Activated CD8-positive, alpha-beta memory T cell treated with anti-CD3 and anti-CD28 coated beads, Interleukin-2, amount 10 ng/mL, durations not matched to agents 7 days and 5 days (primary cell): ENCODE measurements at regions not wholly inside any gene's neighbourhood (a gene's known extent, or its start where the extent isn't known, plus 50 kb on each side); places are given as distances from the start of the nearest gene placed in this dataset.

Experiments
- ATAC-seq: fragments of 150-1000 bp; cut with Tn5 transposase; one replicate; pipeline ENCODE4 v1.10.0; 2021; ENCODE audit warnings: moderate library complexity
- CTCF ChIA-PET: fragments of 350-600 bp; sonication (Branson Sonifier 250); formaldehyde crosslinking; loops from one replicate; lab custom pipeline; 2021; ENCODE audit warnings: antibody characterized with exemption; lab: Charles Lee
- DNase-seq: peaks from one replicate; pipeline ENCODE4 v3.0.0-alpha.2; 2020
- H3K27ac Mint-ChIP-seq: one replicate; pipeline ENCODE4 v1.8.0; 2021; ENCODE audit warnings: mild to moderate bottlenecking, mixed read lengths
- H3K27me3 Mint-ChIP-seq: one replicate; pipeline ENCODE4 v1.8.0; 2021; ENCODE audit warnings: mixed read lengths
- H3K36me3 Mint-ChIP-seq: one replicate; pipeline ENCODE4 v1.8.0; 2021; ENCODE audit warnings: mild to moderate bottlenecking, mixed read lengths
- H3K4me1 Mint-ChIP-seq: one replicate; pipeline ENCODE4 v1.8.0; 2021; ENCODE audit warnings: mixed read lengths
- H3K4me3 Mint-ChIP-seq: one replicate; pipeline ENCODE4 v1.8.0; 2021; ENCODE audit warnings: mild to moderate bottlenecking, moderate library complexity, mixed read lengths
- H3K9me3 Mint-ChIP-seq: one replicate; pipeline ENCODE4 v1.8.0; 2022; ENCODE audit warnings: low read depth, mixed read lengths

- Mint-ChIP-seq H3K27me3 (peaks cover 22% of the 10 kb centered on the region), H3K9me3 (peaks cover 3% of the 10 kb centered on the region), H3K27ac (no peak overlapping the region), H3K36me3 (no peaks in the 10 kb centered on the region), H3K4me1 (no peaks in the 10 kb centered on the region), H3K4me3 (no peak overlapping the region)
- ATAC-seq (no peak), DNase-seq (no peak)
- CTCF ChIA-PET: no interaction called here
These were observed 99.8 kb upstream of the ALX4 start for GRCh38 chr11:44409558-44410236.

DNA sequence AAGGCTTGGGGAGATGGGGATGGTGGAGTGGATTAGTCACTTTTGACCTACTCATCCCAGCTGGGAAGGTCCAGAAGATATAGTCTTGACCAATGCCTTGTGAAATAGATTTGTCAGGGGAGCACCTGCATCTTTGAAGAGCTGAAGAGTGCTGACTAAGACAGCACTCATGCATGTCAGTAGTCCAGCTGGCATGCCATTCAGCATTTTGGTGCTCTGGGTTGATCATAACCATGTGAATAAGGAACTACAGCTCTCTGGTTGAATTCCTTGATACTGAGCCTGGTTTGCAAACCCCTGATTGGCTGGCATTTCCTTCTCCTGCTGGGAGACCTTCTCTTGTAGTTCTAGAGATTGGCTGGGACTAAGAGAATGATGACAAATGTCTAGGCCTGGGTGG lies 106.8 kb upstream of the ALX4 start:
- Mint-ChIP-seq H3K27ac (no peak overlapping the region), H3K4me1 (no peaks in the 10 kb centered on the region)

DNA sequence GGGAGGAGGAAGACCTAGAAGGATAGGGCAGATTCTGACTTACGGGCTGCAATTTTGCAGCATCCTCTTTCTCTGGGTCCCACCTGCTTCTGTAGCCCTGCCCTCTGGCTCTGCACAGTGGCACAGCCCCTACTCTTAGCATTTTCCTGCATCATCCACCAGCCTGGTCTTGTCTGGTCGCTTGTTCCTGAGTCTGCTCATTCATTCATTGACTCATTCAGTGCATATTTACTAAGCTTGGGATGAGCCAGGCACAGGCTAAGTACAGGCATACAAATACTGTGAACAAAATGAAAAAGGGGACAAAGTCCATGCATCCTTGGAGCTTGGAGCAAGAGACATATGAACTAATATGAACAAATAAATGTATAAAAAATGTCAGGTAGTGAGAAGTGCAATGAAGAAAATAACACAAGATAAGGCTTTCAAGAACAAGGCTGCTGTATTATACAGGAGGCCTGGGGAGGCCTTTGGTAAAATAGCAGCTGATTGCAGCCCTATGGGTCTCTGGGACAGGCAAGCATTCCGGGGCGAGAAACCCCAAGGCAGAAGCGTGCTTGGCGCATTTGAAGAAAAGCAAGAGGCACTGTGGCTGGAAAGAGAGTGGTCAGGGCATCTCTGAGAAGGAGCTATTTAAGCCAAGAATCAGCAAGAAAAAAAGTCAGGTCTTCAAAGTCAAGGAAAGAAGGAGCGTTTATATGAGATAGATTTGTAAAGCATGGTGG lies 108.0 kb upstream of the ALX4 start:
- CTCF ChIA-PET: interaction anchor here (1.1 kb wide), 1 partner anchor 9 kb away, joined by 3 read pairs; no protein-coding TSS in a partner anchor
- Mint-ChIP-seq H3K36me3 (no peaks in the 10 kb centered on the region), H3K27ac (no peak overlapping the region), H3K4me1 (no peaks in the 10 kb centered on the region), H3K9me3 (no peaks in the 10 kb centered on the region), H3K4me3 (no peak overlapping the region), H3K27me3 (peaks cover 9% of the 10 kb centered on the region)
- no peak for DNase-seq
- no peak for ATAC-seq

More for the DNA sequence above, 106.8 kb upstream of the ALX4 start:
- no peaks in the 10 kb centered on the region for H3K36me3 Mint-ChIP-seq
- no peak for ATAC-seq
- CTCF ChIA-PET: interaction anchor here (1.1 kb wide), 1 partner anchor 10 kb away, joined by 3 read pairs; no protein-coding TSS in a partner anchor
- no peak for DNase-seq
- H3K9me3 Mint-ChIP-seq: peaks cover 3% of the 10 kb centered on the region
- peaks cover 19% of the 10 kb centered on the region for H3K27me3 Mint-ChIP-seq
- no peak overlapping the region for H3K4me3 Mint-ChIP-seq

DNA sequence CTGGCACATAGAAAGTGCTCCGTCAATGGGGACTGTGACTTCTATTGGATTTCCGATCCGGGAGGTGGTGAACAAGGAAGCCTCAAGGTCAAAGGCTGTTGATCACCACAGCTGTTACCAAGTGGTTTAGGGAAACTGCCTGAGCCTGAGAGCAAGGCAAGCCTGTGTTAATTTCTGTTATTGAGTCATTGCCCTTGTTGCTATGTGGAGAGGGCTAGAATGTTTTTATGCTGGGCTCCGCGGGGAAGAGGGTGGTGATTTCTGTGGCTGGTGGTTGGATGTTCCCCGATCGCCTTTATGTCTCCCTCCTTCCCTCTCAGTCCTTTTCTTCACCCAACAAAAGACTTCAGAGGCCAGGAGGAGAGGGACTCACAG lies 108.5 kb upstream of the ALX4 start:
- H3K4me3 Mint-ChIP-seq: no peak overlapping the region
- H3K27ac Mint-ChIP-seq: no peak overlapping the region
- ATAC-seq (no peak), DNase-seq (no peak)
- H3K27me3 Mint-ChIP-seq: peaks cover 9% of the 10 kb centered on the region
- H3K9me3 Mint-ChIP-seq: no peaks in the 10 kb centered on the region
- CTCF ChIA-PET: interaction anchor here (1.5 kb wide), 1 partner anchor 15 kb away, joined by 3 read pairs; no protein-coding TSS in a partner anchor
- no peaks in the 10 kb centered on the region for H3K36me3 Mint-ChIP-seq
- no peaks in the 10 kb centered on the region for H3K4me1 Mint-ChIP-seq

DNA sequence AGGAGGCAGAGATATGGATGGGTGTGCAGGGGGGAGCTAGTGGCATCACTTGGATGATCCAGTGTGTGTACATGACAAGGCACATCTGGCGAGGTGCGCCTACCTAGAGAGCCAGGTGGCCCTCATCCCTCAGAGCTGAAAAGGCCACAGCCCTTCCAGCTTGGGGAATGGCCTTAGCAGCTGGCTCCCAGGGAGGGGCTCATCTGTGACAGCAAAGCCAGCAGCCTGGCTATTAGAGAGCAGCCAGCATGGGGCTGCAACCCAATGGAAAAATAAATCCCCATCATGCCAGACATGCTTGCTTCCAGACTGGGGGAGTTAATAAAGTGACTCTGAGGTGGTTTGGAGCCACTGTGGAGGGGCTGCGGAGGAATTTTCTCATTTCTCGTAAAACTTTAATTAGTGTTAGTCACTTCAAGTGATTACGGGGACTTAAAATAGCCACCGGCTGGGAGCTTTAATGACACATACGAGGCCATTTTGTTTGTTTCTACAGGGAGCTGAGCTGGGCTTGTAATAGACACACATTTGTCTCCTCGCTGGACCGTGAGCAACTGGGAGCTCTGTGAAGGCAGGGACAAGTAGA lies 111.2 kb upstream of the ALX4 start:
- no peak overlapping the region for H3K27ac Mint-ChIP-seq
- H3K36me3 Mint-ChIP-seq: no peaks in the 10 kb centered on the region
- CTCF ChIA-PET: no interaction called here
- no peaks in the 10 kb centered on the region for H3K4me1 Mint-ChIP-seq
- ATAC-seq: no peak
- no peak overlapping the region for H3K4me3 Mint-ChIP-seq
- H3K27me3 Mint-ChIP-seq: peaks cover 5% of the 10 kb centered on the region
- DNase-seq: no peak
- no peaks in the 10 kb centered on the region for H3K9me3 Mint-ChIP-seq

DNA sequence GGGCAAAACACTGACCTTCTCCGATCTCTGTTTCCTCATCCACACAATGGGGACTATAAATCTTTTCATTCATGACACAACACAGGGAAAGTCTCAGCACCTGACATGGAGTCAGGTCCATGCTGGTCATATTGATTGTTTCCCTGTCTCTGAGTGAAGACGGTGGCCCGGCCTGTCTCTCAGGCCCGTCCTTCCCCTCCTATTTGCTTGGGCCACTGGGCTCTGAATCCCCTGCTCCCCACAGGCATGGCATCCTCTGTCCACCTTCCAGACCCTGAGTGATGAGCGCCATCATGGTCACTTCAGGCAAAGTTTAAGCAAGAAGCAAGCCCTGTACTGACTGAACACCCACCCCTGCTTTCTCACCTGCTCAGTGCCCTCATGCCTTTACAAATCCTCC lies 113.3 kb upstream of the ALX4 start:
- CTCF ChIA-PET: no interaction called here
- DNase-seq: no peak
- Mint-ChIP-seq H3K4me3 (no peak overlapping the region), H3K27me3 (peaks cover 6% of the 10 kb centered on the region), H3K27ac (no peak overlapping the region), H3K4me1 (no peaks in the 10 kb centered on the region), H3K36me3 (no peaks in the 10 kb centered on the region), H3K9me3 (no peaks in the 10 kb centered on the region)
- no peak for ATAC-seq

- Mint-ChIP-seq H3K4me3 (no peak overlapping the region), H3K9me3 (no peaks in the 10 kb centered on the region), H3K4me1 (no peaks in the 10 kb centered on the region), H3K36me3 (no peaks in the 10 kb centered on the region), H3K27ac (no peak overlapping the region), H3K27me3 (peaks cover 9% of the 10 kb centered on the region)
- CTCF ChIA-PET: interaction anchor here (0.5 kb wide), 1 partner anchor 23 kb away, joined by 3 read pairs; no protein-coding TSS in a partner anchor
- ATAC-seq: no peak
- no peak for DNase-seq
These were observed 114.9 kb upstream of the ALX4 start for GRCh38 chr11:44424841-44425240.

- DNase-seq (no peak), ATAC-seq (no peak)
- Mint-ChIP-seq H3K27ac (no peak overlapping the region), H3K4me3 (no peak overlapping the region), H3K4me1 (no peaks in the 10 kb centered on the region), H3K27me3 (peaks cover 16% of the 10 kb centered on the region), H3K9me3 (no peaks in the 10 kb centered on the region), H3K36me3 (no peaks in the 10 kb centered on the region)
- CTCF ChIA-PET: no interaction called here
These were observed 116.2 kb upstream of the ALX4 start for GRCh38 chr11:44426119-44426518.

GRCh38 chr11:44426958-44427357 lies 117.0 kb upstream of the ALX4 start:
- Mint-ChIP-seq H3K4me1 (no peaks in the 10 kb centered on the region), H3K4me3 (no peak overlapping the region), H3K36me3 (no peaks in the 10 kb centered on the region), H3K27me3 (peaks cover 20% of the 10 kb centered on the region), H3K9me3 (no peaks in the 10 kb centered on the region), H3K27ac (no peak overlapping the region)
- ATAC-seq (no peak), DNase-seq (no peak)
- CTCF ChIA-PET: interaction anchor here (1.2 kb wide), 1 partner anchor 10 kb away, joined by 3 read pairs; no protein-coding TSS in a partner anchor

GRCh38 chr11:44427432-44427831 lies 117.5 kb upstream of the ALX4 start:
- Mint-ChIP-seq H3K27me3 (peaks cover 24% of the 10 kb centered on the region), H3K27ac (no peak overlapping the region), H3K36me3 (no peaks in the 10 kb centered on the region), H3K4me3 (no peak overlapping the region), H3K9me3 (no peaks in the 10 kb centered on the region), H3K4me1 (no peaks in the 10 kb centered on the region)
- no peak for DNase-seq
- no peak for ATAC-seq
- CTCF ChIA-PET: interaction anchor here (1.2 kb wide), 1 partner anchor 10 kb away, joined by 3 read pairs; no protein-coding TSS in a partner anchor

- no peak overlapping the region for H3K27ac Mint-ChIP-seq
- no peaks in the 10 kb centered on the region for H3K4me1 Mint-ChIP-seq
These were observed 120.2 kb upstream of the ALX4 start for GRCh38 chr11:44430140-44430539.

GRCh38 chr11:44434191-44434590 lies 124.3 kb upstream of the ALX4 start:
- Mint-ChIP-seq H3K4me1 (no peaks in the 10 kb centered on the region), H3K9me3 (no peaks in the 10 kb centered on the region), H3K36me3 (no peaks in the 10 kb centered on the region), H3K27ac (no peak overlapping the region), H3K4me3 (no peak overlapping the region), H3K27me3 (peaks cover 52% of the 10 kb centered on the region)
- CTCF ChIA-PET: no interaction called here
- no peak for ATAC-seq
- DNase-seq: no peak

More at GRCh38 chr11:44430140-44430539, 120.2 kb upstream of the ALX4 start:
- CTCF ChIA-PET: no interaction called here
- no peaks in the 10 kb centered on the region for H3K9me3 Mint-ChIP-seq
- H3K36me3 Mint-ChIP-seq: no peaks in the 10 kb centered on the region
- peaks cover 42% of the 10 kb centered on the region for H3K27me3 Mint-ChIP-seq
- ATAC-seq (no peak), DNase-seq (no peak)
- H3K4me3 Mint-ChIP-seq: no peak overlapping the region

- Mint-ChIP-seq H3K9me3 (no peaks in the 10 kb centered on the region), H3K27me3 (peaks cover 63% of the 10 kb centered on the region)
- CTCF ChIA-PET: no interaction called here
These were observed 127.2 kb upstream of the ALX4 start for GRCh38 chr11:44437122-44437521.

More at GRCh38 chr11:44437122-44437521, 127.2 kb upstream of the ALX4 start:
- Mint-ChIP-seq H3K36me3 (no peaks in the 10 kb centered on the region), H3K4me3 (no peak overlapping the region), H3K27ac (no peak overlapping the region), H3K4me1 (no peaks in the 10 kb centered on the region)
- no peak for DNase-seq
- no peak for ATAC-seq
